ENCODE measurements at regions not wholly inside any gene's neighbourhood (a gene's known extent, or its start where the extent isn't known, plus 50 kb on each side); places are given as distances from the start of the nearest gene placed in this dataset.

- no peaks in the 10 kb centered on the region for H3K36me3 Mint-ChIP-seq
- no peaks in the 10 kb centered on the region for H3K79me2 ChIP-seq (ENCODE audit: insufficient read depth, low read length)
- H2AFZ ChIP-seq (ENCODE audit: insufficient read depth, low read depth, low read length, poor library complexity, severe bottlenecking), result no peak overlapping the region
- peaks cover 3 to 9% of the 10 kb centered on the region in 2 donors for H3K4me1 ChIP-seq (ENCODE audit: control insufficient read depth in 1 of 2, insufficient read depth in 2 of 2, low read length in 2 of 2)
- peaks cover 11% of the 10 kb centered on the region for H3K4me1 Mint-ChIP-seq
- H3K4me3 Mint-ChIP-seq, result no peak overlapping the region
- DNase-seq, result no peak
- no CpG with 5 or more reads among the region's 1 CpG for WGBS (ENCODE audit: insufficient coverage)
- no peaks in the 10 kb centered on the region for H3K36me3 ChIP-seq (replicated peaks in 1 of 2; ENCODE audit: control insufficient read depth in 1 of 2, insufficient read depth in 2 of 2, low read length in 2 of 2)
- H3K27me3 ChIP-seq (ENCODE audit: control insufficient read depth in 2 of 2, insufficient read depth in 2 of 2, low read length in 2 of 2), result no peaks in the 10 kb centered on the region
- peaks cover 0 to 3% (median 3%) of the 10 kb centered on the region in 3 donors for H3K27me3 Mint-ChIP-seq (ENCODE audit: low read depth in 3 of 3)
- no peaks in the 10 kb centered on the region for H4K20me1 ChIP-seq (ENCODE audit: insufficient read depth, low read length)
- H3K27ac Mint-ChIP-seq, result no peak overlapping the region
- no peaks in the 10 kb centered on the region for H3K9me3 ChIP-seq (replicated peaks in 1 of 2; ENCODE audit: control insufficient read depth in 1 of 2, insufficient read depth in 1 of 2, low read length in 2 of 2)
- H3K9me3 Mint-ChIP-seq, result peaks cover 0 to 8% (median 2%) of the 10 kb centered on the region in 7 donors
- intact Hi-C loops (cut with micrococcal nuclease), result no loop called here
- no peak overlapping the region for H3K9ac ChIP-seq (ENCODE audit: insufficient read depth, low read length, poor library complexity, severe bottlenecking)
- no peak overlapping the region for H3K27ac ChIP-seq (ENCODE audit: low read depth in 1 of 2, low read length in 2 of 2)
- no peak overlapping the region for H3K4me3 ChIP-seq (replicated peaks in 1 of 3; ENCODE audit: low read depth in 2 of 3, low read length in 3 of 3)
- no peak overlapping the region for H3K4me2 ChIP-seq (replicated peaks; ENCODE audit: extremely low read depth, low read length, poor library complexity, severe bottlenecking)
- TF ChIP-seq CTCF (IDR thresholded peaks at IDR 0.05), result no peak
Observed at GRCh38 chr2:66191311-66191710, 243.6 kb upstream of the MEIS1 start.

- no peak overlapping the region for H3K9ac ChIP-seq (ENCODE audit: insufficient read depth, low read length, poor library complexity, severe bottlenecking)
- no peaks in the 10 kb centered on the region for H4K20me1 ChIP-seq (ENCODE audit: insufficient read depth, low read length)
- no peak overlapping the region for H2AFZ ChIP-seq (ENCODE audit: insufficient read depth, low read depth, low read length, poor library complexity, severe bottlenecking)
- DNase-seq, result peak; percentile 7 to 29 (median 27)
- no peaks in the 10 kb centered on the region for H3K36me3 Mint-ChIP-seq
- no peak overlapping the region for H3K27ac ChIP-seq (ENCODE audit: low read depth in 1 of 2, low read length in 2 of 2)
- H3K27me3 Mint-ChIP-seq (ENCODE audit: low read depth in 3 of 3), result peaks cover 0 to 3% (median 2%) of the 10 kb centered on the region in 3 donors
- intact Hi-C loops (cut with micrococcal nuclease), result no loop called here
- no peak overlapping the region for H3K4me3 ChIP-seq (replicated peaks in 1 of 3; ENCODE audit: low read depth in 2 of 3, low read length in 3 of 3)
- H3K9me3 ChIP-seq (replicated peaks in 1 of 2; ENCODE audit: control insufficient read depth in 1 of 2, insufficient read depth in 1 of 2, low read length in 2 of 2), result no peaks in the 10 kb centered on the region
- no peak overlapping the region for H3K4me2 ChIP-seq (replicated peaks; ENCODE audit: extremely low read depth, low read length, poor library complexity, severe bottlenecking)
- H3K4me1 ChIP-seq (ENCODE audit: control insufficient read depth in 1 of 2, insufficient read depth in 2 of 2, low read length in 2 of 2), result peaks cover 3 to 9% of the 10 kb centered on the region in 2 donors
- H3K4me1 Mint-ChIP-seq, result peaks cover 11% of the 10 kb centered on the region
- no peak overlapping the region for H3K4me3 Mint-ChIP-seq
- H3K36me3 ChIP-seq (replicated peaks in 1 of 2; ENCODE audit: control insufficient read depth in 1 of 2, insufficient read depth in 2 of 2, low read length in 2 of 2), result no peaks in the 10 kb centered on the region
- no peaks in the 10 kb centered on the region for H3K27me3 ChIP-seq (ENCODE audit: control insufficient read depth in 2 of 2, insufficient read depth in 2 of 2, low read length in 2 of 2)
- H3K79me2 ChIP-seq (ENCODE audit: insufficient read depth, low read length), result no peaks in the 10 kb centered on the region
- no peak overlapping the region for H3K27ac Mint-ChIP-seq
- peaks cover 0 to 8% (median 2%) of the 10 kb centered on the region in 7 donors for H3K9me3 Mint-ChIP-seq
- TF ChIP-seq CTCF (IDR thresholded peaks at IDR 0.05), result no peak
Observed at GRCh38 chr2:66189553-66189952, 245.4 kb upstream of the MEIS1 start.

Data from CD14-positive monocyte (primary cell).